HG03108 (cell line): ENCODE measurements at regions not wholly inside any gene's neighbourhood (a gene's known extent, or its start where the extent isn't known, plus 50 kb on each side); places are given as distances from the start of the nearest gene placed in this dataset.
"Not testable (repeated sequence)": the region's sequence is repeated elsewhere in the genome, so short reads cannot be mapped to it uniquely, and the experiment has no call there.

Source experiments
- ATAC-seq: cut with Tn5 transposase; IDR thresholded peaks from one replicate; pipeline ENCODE4 v1.9.1; 2021; ENCODE audit warnings: moderate library complexity; ENCODE audit not compliant: unreplicated experiment

GRCh38 chr7:119664601-119665000 is 608.4 kb upstream of the KCND2 start:
- ATAC-seq = no peak

GRCh38 chr7:119665796-119666195 is 607.2 kb upstream of the KCND2 start:
- ATAC-seq = no peak

GRCh38 chr7:119681336-119681735 is 591.6 kb upstream of the KCND2 start:
- no peak for ATAC-seq

GRCh38 chr7:119684763-119685162 is 588.2 kb upstream of the KCND2 start:
- no peak for ATAC-seq

- no peak for ATAC-seq
Measured at GRCh38 chr7:119685906-119686305, 587.1 kb upstream of the KCND2 start.

- no peak for ATAC-seq
Measured at GRCh38 chr7:119688831-119689230, 584.1 kb upstream of the KCND2 start.

- no peak for ATAC-seq
Measured at GRCh38 chr7:119692541-119692940, 580.4 kb upstream of the KCND2 start.

- no peak for ATAC-seq
Measured at GRCh38 chr7:119694506-119694905, 578.5 kb upstream of the KCND2 start.

GRCh38 chr7:119696336-119696735 is 576.6 kb upstream of the KCND2 start:
- no peak for ATAC-seq

GRCh38 chr7:119703895-119704294 is 569.1 kb upstream of the KCND2 start:
- ATAC-seq = no peak

- ATAC-seq = no peak
Measured at GRCh38 chr7:119706608-119707007, 566.4 kb upstream of the KCND2 start.

- no peak for ATAC-seq
Measured at GRCh38 chr7:119708891-119709290, 564.1 kb upstream of the KCND2 start.

GRCh38 chr7:119711104-119711503 is 561.9 kb upstream of the KCND2 start:
- ATAC-seq = no peak

GRCh38 chr7:119712886-119713462 is 560.0 kb upstream of the KCND2 start:
- ATAC-seq = no peak

GRCh38 chr7:119713606-119714005 is 559.4 kb upstream of the KCND2 start:
- ATAC-seq = no peak

- no peak for ATAC-seq
Measured at GRCh38 chr7:119720541-119720940, 552.4 kb upstream of the KCND2 start.

GRCh38 chr7:119724041-119724792 is 548.8 kb upstream of the KCND2 start:
- no peak for ATAC-seq

GRCh38 chr7:119733127-119733879 is 539.7 kb upstream of the KCND2 start:
- ATAC-seq = no peak

- ATAC-seq = no peak
Measured at GRCh38 chr7:119737390-119737789, 535.6 kb upstream of the KCND2 start.

GRCh38 chr7:119745280-119745679 is 527.7 kb upstream of the KCND2 start:
- ATAC-seq = not testable (repeated sequence)

- no peak for ATAC-seq
Measured at GRCh38 chr7:119748251-119748860, 524.6 kb upstream of the KCND2 start.

GRCh38 chr7:119748991-119749390 is 524.0 kb upstream of the KCND2 start:
- ATAC-seq = no peak
